VCaP (cell line): ENCODE measurements at regions not wholly inside any gene's neighbourhood (a gene's known extent, or its start where the extent isn't known, plus 50 kb on each side); places are given as distances from the start of the nearest gene placed in this dataset.

Experiments
- H3K27ac ChIP-seq: fragments of 450-650 bp; 2 replicates; pipeline ENCODE4 v1.5.1; 2017
- TF ChIP-seq, protein P1 (sequence below): fragments of 450-650 bp; conservative IDR thresholded peaks from 2 replicates; pipeline ENCODE4 v1.5.1; 2017; ENCODE audit warnings: mild to moderate bottlenecking, moderate library complexity

GRCh38 chr11:70606248-70606950 lies 208.1 kb downstream of the CTTN start:
- no peak overlapping the region for H3K27ac ChIP-seq
- TF ChIP-seq, protein P1, sequence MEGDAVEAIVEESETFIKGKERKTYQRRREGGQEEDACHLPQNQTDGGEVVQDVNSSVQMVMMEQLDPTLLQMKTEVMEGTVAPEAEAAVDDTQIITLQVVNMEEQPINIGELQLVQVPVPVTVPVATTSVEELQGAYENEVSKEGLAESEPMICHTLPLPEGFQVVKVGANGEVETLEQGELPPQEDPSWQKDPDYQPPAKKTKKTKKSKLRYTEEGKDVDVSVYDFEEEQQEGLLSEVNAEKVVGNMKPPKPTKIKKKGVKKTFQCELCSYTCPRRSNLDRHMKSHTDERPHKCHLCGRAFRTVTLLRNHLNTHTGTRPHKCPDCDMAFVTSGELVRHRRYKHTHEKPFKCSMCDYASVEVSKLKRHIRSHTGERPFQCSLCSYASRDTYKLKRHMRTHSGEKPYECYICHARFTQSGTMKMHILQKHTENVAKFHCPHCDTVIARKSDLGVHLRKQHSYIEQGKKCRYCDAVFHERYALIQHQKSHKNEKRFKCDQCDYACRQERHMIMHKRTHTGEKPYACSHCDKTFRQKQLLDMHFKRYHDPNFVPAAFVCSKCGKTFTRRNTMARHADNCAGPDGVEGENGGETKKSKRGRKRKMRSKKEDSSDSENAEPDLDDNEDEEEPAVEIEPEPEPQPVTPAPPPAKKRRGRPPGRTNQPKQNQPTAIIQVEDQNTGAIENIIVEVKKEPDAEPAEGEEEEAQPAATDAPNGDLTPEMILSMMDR = no peak

- H3K27ac ChIP-seq = no peak overlapping the region
- TF ChIP-seq, protein P1 = no peak
These were observed 208.6 kb downstream of the CTTN start for GRCh38 chr11:70606951-70607330.

- TF ChIP-seq, protein P1 = no peak
- H3K27ac ChIP-seq = no peak overlapping the region
These were observed 209.2 kb downstream of the CTTN start for GRCh38 chr11:70607561-70607960.

DNA sequence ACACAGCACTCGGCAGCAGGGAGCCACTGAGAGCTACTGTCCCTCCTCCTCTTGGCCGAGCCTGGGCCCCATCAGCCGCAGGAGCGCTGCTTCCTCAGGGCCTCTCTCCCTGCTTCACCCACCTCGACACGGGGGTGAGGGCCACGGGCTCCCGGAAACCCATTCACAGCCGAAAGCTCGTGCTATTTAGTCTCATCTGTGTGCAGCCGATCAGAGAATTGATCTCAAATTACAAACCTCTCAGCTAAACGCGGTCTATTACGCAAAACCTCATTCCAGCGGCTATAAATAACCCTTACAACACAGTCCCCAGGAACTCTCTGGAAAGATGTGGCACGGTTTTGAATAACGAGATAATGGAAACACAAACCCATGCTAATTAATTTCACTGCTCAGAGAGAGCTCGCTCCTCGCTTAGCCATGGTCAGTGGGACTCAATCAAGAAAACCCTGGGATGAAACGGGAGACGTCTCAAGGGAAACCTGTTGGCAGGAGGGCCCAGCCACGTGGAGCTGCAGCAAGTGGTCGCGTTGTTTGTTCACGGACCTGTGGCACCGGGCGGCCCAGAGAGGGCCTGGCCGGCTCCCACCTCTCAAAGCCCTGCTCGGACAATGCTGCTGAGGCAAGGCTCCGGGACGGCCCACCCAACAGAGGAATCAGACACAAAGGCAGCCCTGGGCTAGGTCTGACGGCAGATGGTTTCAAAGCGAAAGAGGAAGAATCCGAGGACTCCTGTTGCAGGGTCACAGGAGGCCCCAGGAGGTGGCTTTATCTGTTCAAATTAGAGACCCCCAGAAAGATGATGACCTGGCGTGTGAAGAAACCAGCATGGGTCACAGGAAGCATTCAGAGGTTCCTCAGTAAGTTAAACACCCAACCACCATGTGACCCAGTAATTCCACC lies 210.5 kb downstream of the CTTN start:
- no peak overlapping the region for H3K27ac ChIP-seq
- TF ChIP-seq, protein P1 = no peak

DNA sequence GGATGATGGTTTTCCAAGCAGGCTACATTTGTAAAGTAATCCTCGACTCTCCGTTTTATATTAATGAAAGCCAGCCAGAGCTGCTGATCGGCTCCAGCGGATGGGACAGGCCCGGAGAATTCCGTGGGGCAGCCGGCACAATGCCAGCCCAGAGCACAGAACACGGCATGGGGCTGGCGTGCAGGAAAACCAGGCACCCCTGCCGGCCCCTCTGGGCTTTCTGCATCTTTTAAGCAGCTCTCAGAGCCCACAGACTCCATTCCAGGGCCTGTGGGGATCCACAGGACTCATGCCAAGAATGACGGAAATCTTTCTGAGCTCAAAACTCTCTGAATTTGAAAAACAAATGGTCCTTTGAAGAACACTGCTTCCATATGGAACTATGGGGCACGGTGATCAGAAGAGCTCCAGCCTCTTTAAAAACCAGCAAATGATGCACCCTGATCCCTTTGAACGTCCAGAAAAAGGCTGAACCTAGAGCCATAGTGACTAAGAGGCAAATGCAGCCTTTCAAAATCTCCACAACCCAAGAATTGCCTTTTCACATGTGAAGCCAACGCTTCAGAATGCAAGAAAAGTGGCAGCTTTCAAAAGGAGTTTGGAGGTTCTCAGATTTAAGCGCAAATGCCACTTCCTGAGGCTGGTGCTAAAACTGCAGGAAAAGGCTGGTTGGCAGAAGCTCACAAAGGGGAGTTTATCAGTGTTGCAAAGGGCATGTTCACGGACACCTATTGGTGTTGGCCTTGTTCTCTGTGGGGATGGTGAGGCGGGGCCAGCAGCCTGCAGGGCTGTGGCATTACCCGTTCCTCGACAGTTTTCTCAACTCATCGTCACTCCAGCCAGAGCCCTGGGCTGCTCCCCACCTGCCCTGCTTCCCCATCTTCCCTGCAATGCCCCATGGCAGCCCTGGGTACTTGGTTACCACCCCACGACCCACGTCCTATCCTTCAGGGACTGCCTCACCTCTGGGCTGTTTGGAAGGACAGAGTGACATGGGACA lies 212.5 kb downstream of the CTTN start:
- no peak overlapping the region for H3K27ac ChIP-seq
- TF ChIP-seq, protein P1 = no peak

DNA sequence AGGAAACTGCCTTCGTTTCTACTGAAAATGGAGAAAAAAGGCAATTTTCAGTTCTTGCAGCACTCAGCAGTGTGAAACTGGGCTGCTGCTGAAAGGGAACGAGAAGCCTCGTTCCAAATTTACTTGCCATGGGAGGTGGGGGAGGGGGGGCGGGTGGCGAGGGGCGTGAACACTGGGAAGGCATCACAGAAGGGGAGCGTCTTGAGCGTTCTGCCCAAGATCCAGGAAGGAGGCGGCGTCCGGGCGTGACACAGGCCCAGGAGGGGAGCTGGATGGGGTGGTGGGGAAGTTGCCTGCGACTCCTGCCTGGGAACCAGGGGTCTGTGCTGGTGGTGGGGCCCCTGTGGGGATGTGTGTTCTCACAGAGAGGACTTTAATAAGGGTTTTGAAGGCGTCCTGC lies 213.5 kb downstream of the CTTN start:
- TF ChIP-seq, protein P1 = no peak
- no peak overlapping the region for H3K27ac ChIP-seq
